ENCODE measurements at regions not wholly inside any gene's neighbourhood (a gene's known extent, or its start where the extent isn't known, plus 50 kb on each side); places are given as distances from the start of the nearest gene placed in this dataset.
"Not testable (repeated sequence)": the region's sequence is repeated elsewhere in the genome, so short reads cannot be mapped to it uniquely, and the experiment has no call there.

- not testable (repeated sequence) for DNase-seq (ENCODE audit: low read depth, low spot score); H3K36me3 ChIP-seq (ENCODE audit: control insufficient read depth, insufficient read depth, low read length); H3K4me1 ChIP-seq (ENCODE audit: control insufficient read depth, insufficient read depth, low read length); H3K27ac ChIP-seq (ENCODE audit: low read length); H3K4me3 ChIP-seq (ENCODE audit: low read length); H3K27me3 ChIP-seq (ENCODE audit: control insufficient read depth, insufficient read depth, low read length); H3K9me3 ChIP-seq (ENCODE audit: control insufficient read depth, insufficient read depth, low read length)
- WGBS (ENCODE audit: insufficient coverage, insufficient read length): no CpG with 5 or more reads among the region's 5 CpGs
Observed at GRCh38 chr4:118502967-118503366, 150.2 kb upstream of the PRSS12 start.

GRCh38 chr4:118504927-118505326 is 152.1 kb upstream of the PRSS12 start:
- H3K36me3 ChIP-seq (ENCODE audit: control insufficient read depth, insufficient read depth, low read length); DNase-seq (ENCODE audit: low read depth, low spot score); H3K9me3 ChIP-seq (ENCODE audit: control insufficient read depth, insufficient read depth, low read length); H3K4me3 ChIP-seq (ENCODE audit: low read length); H3K4me1 ChIP-seq (ENCODE audit: control insufficient read depth, insufficient read depth, low read length); H3K27me3 ChIP-seq (ENCODE audit: control insufficient read depth, insufficient read depth, low read length); H3K27ac ChIP-seq (ENCODE audit: low read length): not testable (repeated sequence)

GRCh38 chr4:118505491-118505890 is 152.7 kb upstream of the PRSS12 start:
- H3K4me3 ChIP-seq (ENCODE audit: low read length); DNase-seq (ENCODE audit: low read depth, low spot score); H3K27ac ChIP-seq (ENCODE audit: low read length); H3K27me3 ChIP-seq (ENCODE audit: control insufficient read depth, insufficient read depth, low read length); H3K36me3 ChIP-seq (ENCODE audit: control insufficient read depth, insufficient read depth, low read length); H3K4me1 ChIP-seq (ENCODE audit: control insufficient read depth, insufficient read depth, low read length); H3K9me3 ChIP-seq (ENCODE audit: control insufficient read depth, insufficient read depth, low read length): not testable (repeated sequence)
- no CpG with 5 or more reads among the region's 3 CpGs for WGBS (ENCODE audit: insufficient coverage, insufficient read length)

- not testable (repeated sequence) for H3K4me1 ChIP-seq (ENCODE audit: control insufficient read depth, insufficient read depth, low read length); DNase-seq (ENCODE audit: low read depth, low spot score); H3K27me3 ChIP-seq (ENCODE audit: control insufficient read depth, insufficient read depth, low read length); H3K4me3 ChIP-seq (ENCODE audit: low read length); H3K27ac ChIP-seq (ENCODE audit: low read length); H3K36me3 ChIP-seq (ENCODE audit: control insufficient read depth, insufficient read depth, low read length); H3K9me3 ChIP-seq (ENCODE audit: control insufficient read depth, insufficient read depth, low read length)
- WGBS (ENCODE audit: insufficient coverage, insufficient read length): no CpG with 5 or more reads among the region's 3 CpGs
Observed at GRCh38 chr4:118512870-118513269, 160.1 kb upstream of the PRSS12 start.

GRCh38 chr4:118514332-118514731 is 161.5 kb upstream of the PRSS12 start:
- WGBS (ENCODE audit: insufficient coverage, insufficient read length): no CpG with 5 or more reads among the region's 3 CpGs
- H3K36me3 ChIP-seq (ENCODE audit: control insufficient read depth, insufficient read depth, low read length); DNase-seq (ENCODE audit: low read depth, low spot score); H3K27me3 ChIP-seq (ENCODE audit: control insufficient read depth, insufficient read depth, low read length); H3K27ac ChIP-seq (ENCODE audit: low read length); H3K4me1 ChIP-seq (ENCODE audit: control insufficient read depth, insufficient read depth, low read length); H3K9me3 ChIP-seq (ENCODE audit: control insufficient read depth, insufficient read depth, low read length); H3K4me3 ChIP-seq (ENCODE audit: low read length): not testable (repeated sequence)

GRCh38 chr4:118516107-118516506 is 163.3 kb upstream of the PRSS12 start:
- H3K27me3 ChIP-seq (ENCODE audit: control insufficient read depth, insufficient read depth, low read length); DNase-seq (ENCODE audit: low read depth, low spot score); H3K36me3 ChIP-seq (ENCODE audit: control insufficient read depth, insufficient read depth, low read length); H3K27ac ChIP-seq (ENCODE audit: low read length); H3K4me1 ChIP-seq (ENCODE audit: control insufficient read depth, insufficient read depth, low read length); H3K4me3 ChIP-seq (ENCODE audit: low read length); H3K9me3 ChIP-seq (ENCODE audit: control insufficient read depth, insufficient read depth, low read length): not testable (repeated sequence)
- no CpG with 5 or more reads among the region's 1 CpG for WGBS (ENCODE audit: insufficient coverage, insufficient read length)

GRCh38 chr4:118530107-118530506 is 155.1 kb upstream of the METTL14 start:
- not testable (repeated sequence) for H3K9me3 ChIP-seq (ENCODE audit: control insufficient read depth, insufficient read depth, low read length); H3K36me3 ChIP-seq (ENCODE audit: control insufficient read depth, insufficient read depth, low read length); H3K4me3 ChIP-seq (ENCODE audit: low read length); H3K4me1 ChIP-seq (ENCODE audit: control insufficient read depth, insufficient read depth, low read length); H3K27me3 ChIP-seq (ENCODE audit: control insufficient read depth, insufficient read depth, low read length); DNase-seq (ENCODE audit: low read depth, low spot score); H3K27ac ChIP-seq (ENCODE audit: low read length)
- WGBS (ENCODE audit: insufficient coverage, insufficient read length): no CpG with 5 or more reads among the region's 2 CpGs

- H3K36me3 ChIP-seq (ENCODE audit: control insufficient read depth, insufficient read depth, low read length); H3K4me1 ChIP-seq (ENCODE audit: control insufficient read depth, insufficient read depth, low read length); H3K27ac ChIP-seq (ENCODE audit: low read length); H3K9me3 ChIP-seq (ENCODE audit: control insufficient read depth, insufficient read depth, low read length); H3K27me3 ChIP-seq (ENCODE audit: control insufficient read depth, insufficient read depth, low read length); DNase-seq (ENCODE audit: low read depth, low spot score); H3K4me3 ChIP-seq (ENCODE audit: low read length): not testable (repeated sequence)
Observed at GRCh38 chr4:118531947-118532346, 153.2 kb upstream of the METTL14 start.

GRCh38 chr4:118535788-118536187 is 149.4 kb upstream of the METTL14 start:
- not testable (repeated sequence) for H3K27ac ChIP-seq (ENCODE audit: low read length); H3K4me3 ChIP-seq (ENCODE audit: low read length); H3K4me1 ChIP-seq (ENCODE audit: control insufficient read depth, insufficient read depth, low read length); H3K36me3 ChIP-seq (ENCODE audit: control insufficient read depth, insufficient read depth, low read length); DNase-seq (ENCODE audit: low read depth, low spot score); H3K9me3 ChIP-seq (ENCODE audit: control insufficient read depth, insufficient read depth, low read length); H3K27me3 ChIP-seq (ENCODE audit: control insufficient read depth, insufficient read depth, low read length)
- no CpG with 5 or more reads among the region's 3 CpGs for WGBS (ENCODE audit: insufficient coverage, insufficient read length)

GRCh38 chr4:118539412-118540077 is 145.6 kb upstream of the METTL14 start:
- WGBS (ENCODE audit: insufficient coverage, insufficient read length): 100% methylated on average over 1 of the region's 2 CpGs
- not testable (repeated sequence) for DNase-seq (ENCODE audit: low read depth, low spot score); H3K4me1 ChIP-seq (ENCODE audit: control insufficient read depth, insufficient read depth, low read length); H3K9me3 ChIP-seq (ENCODE audit: control insufficient read depth, insufficient read depth, low read length); H3K4me3 ChIP-seq (ENCODE audit: low read length); H3K27ac ChIP-seq (ENCODE audit: low read length); H3K36me3 ChIP-seq (ENCODE audit: control insufficient read depth, insufficient read depth, low read length); H3K27me3 ChIP-seq (ENCODE audit: control insufficient read depth, insufficient read depth, low read length)

- WGBS (ENCODE audit: insufficient coverage, insufficient read length): no CpG with 5 or more reads among the region's 7 CpGs
- not testable (repeated sequence) for H3K27me3 ChIP-seq (ENCODE audit: control insufficient read depth, insufficient read depth, low read length); H3K4me3 ChIP-seq (ENCODE audit: low read length); DNase-seq (ENCODE audit: low read depth, low spot score); H3K9me3 ChIP-seq (ENCODE audit: control insufficient read depth, insufficient read depth, low read length); H3K27ac ChIP-seq (ENCODE audit: low read length); H3K36me3 ChIP-seq (ENCODE audit: control insufficient read depth, insufficient read depth, low read length); H3K4me1 ChIP-seq (ENCODE audit: control insufficient read depth, insufficient read depth, low read length)
Observed at GRCh38 chr4:118556576-118556975, 128.6 kb upstream of the METTL14 start.
